ENCODE measurements at regions not wholly inside any gene's neighbourhood (a gene's known extent, or its start where the extent isn't known, plus 50 kb on each side); places are given as distances from the start of the nearest gene placed in this dataset.

DNA sequence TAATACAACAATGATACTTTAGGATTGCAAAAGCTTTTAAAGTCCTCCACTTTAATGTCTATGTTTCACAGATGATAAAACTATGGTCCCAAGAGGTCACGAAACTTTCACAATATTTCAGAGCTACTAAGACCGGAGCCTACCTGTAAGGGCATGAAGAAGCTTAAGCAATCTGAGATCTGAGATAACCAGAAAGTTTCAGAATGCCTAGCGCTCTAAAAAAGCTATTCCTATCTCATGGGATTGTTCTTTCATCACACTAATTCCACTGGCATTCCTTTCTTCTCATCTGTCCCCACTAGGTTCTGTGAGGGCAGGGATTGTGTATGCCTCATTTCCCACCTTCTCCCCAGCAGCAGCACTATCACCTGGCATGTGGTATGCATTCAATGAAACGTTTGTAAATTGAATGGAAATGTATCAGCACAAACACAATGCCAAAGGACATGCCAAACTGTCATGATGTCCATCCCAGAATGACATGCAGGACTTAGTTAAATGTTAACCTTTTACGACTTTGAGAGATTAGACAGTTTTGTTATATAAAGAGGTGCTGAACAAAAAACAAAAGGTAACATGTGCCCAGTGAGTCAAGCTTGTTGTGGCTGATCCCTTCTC lies 104.7 kb upstream of the NR2F2 start:
- no peak for DNase-seq
- Histone ChIP-seq H3K27me3 (replicated peaks; ENCODE audit: insufficient read depth, low read length) (no peaks in the 10 kb centered on the region), H3K27ac (ENCODE audit: low read length) (no peak overlapping the region), H3K9ac (ENCODE audit: low read length) (no peak overlapping the region), H3K9me2 (replicated peaks; ENCODE audit: insufficient read depth, low read length) (no peaks in the 10 kb centered on the region), H3K4me1 (ENCODE audit: low read length) (no peaks in the 10 kb centered on the region), H3F3A (ENCODE audit: insufficient read depth, low read length) (no peaks in the 10 kb centered on the region), H4K20me1 (ENCODE audit: insufficient read depth, low read length) (no peaks in the 10 kb centered on the region), H3K79me2 (ENCODE audit: low read length) (no peaks in the 10 kb centered on the region), H3K36me3 (replicated peaks; ENCODE audit: insufficient read depth, low read length) (no peaks in the 10 kb centered on the region), H3K4me2 (ENCODE audit: low read depth, low read length) (no peak overlapping the region), H3K9me3 (replicated peaks; ENCODE audit: insufficient read depth, low read length) (no peaks in the 10 kb centered on the region), H3K4me3 (ENCODE audit: low read length) (no peak overlapping the region), H2AFZ (ENCODE audit: low read length) (no peak overlapping the region)
- TF ChIP-seq CTCF (IDR thresholded peaks at IDR 0.05; ENCODE audit: low read length) (no peak), EZH2phosphoT487 (IDR thresholded peaks at IDR 0.05; ENCODE audit: low read length) (no peak), EZH2 (optimal IDR thresholded peaks at IDR 0.05; ENCODE audit: low read depth, low read length) (no peak)

- H3K79me2 ChIP-seq (ENCODE audit: low read length), result no peaks in the 10 kb centered on the region
- H3K4me2 ChIP-seq (ENCODE audit: low read depth, low read length), result no peak overlapping the region
- TF ChIP-seq EZH2 (optimal IDR thresholded peaks at IDR 0.05; ENCODE audit: low read depth, low read length) (no peak), CTCF (IDR thresholded peaks at IDR 0.05; ENCODE audit: low read length) (no peak), EZH2phosphoT487 (IDR thresholded peaks at IDR 0.05; ENCODE audit: low read length) (no peak)
- DNase-seq, result no peak
- no peak overlapping the region for H3K27ac ChIP-seq (ENCODE audit: low read length)
- H3K4me1 ChIP-seq (ENCODE audit: low read length), result no peaks in the 10 kb centered on the region
- H3K36me3 ChIP-seq (replicated peaks; ENCODE audit: insufficient read depth, low read length), result no peaks in the 10 kb centered on the region
- H3K9ac ChIP-seq (ENCODE audit: low read length), result no peak overlapping the region
- H3K9me3 ChIP-seq (replicated peaks; ENCODE audit: insufficient read depth, low read length), result no peaks in the 10 kb centered on the region
- H3K4me3 ChIP-seq (ENCODE audit: low read length), result no peak overlapping the region
- no peaks in the 10 kb centered on the region for H3K27me3 ChIP-seq (replicated peaks; ENCODE audit: insufficient read depth, low read length)
- no peaks in the 10 kb centered on the region for H4K20me1 ChIP-seq (ENCODE audit: insufficient read depth, low read length)
- no peak overlapping the region for H2AFZ ChIP-seq (ENCODE audit: low read length)
- H3F3A ChIP-seq (ENCODE audit: insufficient read depth, low read length), result no peaks in the 10 kb centered on the region
- no peaks in the 10 kb centered on the region for H3K9me2 ChIP-seq (replicated peaks; ENCODE audit: insufficient read depth, low read length)
Measured at GRCh38 chr15:96230526-96231181, 99.8 kb upstream of the NR2F2 start.

DNA sequence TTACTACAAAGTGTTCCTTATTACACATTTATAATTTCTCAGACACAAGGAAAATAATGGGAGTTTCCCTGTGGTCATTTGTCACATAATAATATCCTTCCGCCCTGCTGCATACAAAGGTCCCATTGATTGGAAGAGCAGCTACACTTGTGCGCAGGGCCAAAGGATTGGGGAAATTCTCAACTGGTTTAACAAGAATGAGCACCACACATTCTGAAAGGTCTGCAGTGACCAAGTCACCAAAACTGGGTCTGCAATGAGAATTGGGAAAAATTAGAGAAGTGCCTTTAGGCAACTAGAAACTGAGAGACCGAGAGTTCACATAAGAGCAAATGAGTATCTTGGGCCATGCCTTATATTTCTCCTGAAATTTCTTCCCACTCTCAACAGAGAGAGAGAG lies 98.2 kb upstream of the NR2F2 start:
- TF ChIP-seq EZH2 (optimal IDR thresholded peaks at IDR 0.05; ENCODE audit: low read depth, low read length) (no peak), EZH2phosphoT487 (IDR thresholded peaks at IDR 0.05; ENCODE audit: low read length) (no peak), CTCF (IDR thresholded peaks at IDR 0.05; ENCODE audit: low read length) (no peak)
- H3K9me3 ChIP-seq (replicated peaks; ENCODE audit: insufficient read depth, low read length), result no peaks in the 10 kb centered on the region
- no peak overlapping the region for H3K9ac ChIP-seq (ENCODE audit: low read length)
- no peaks in the 10 kb centered on the region for H4K20me1 ChIP-seq (ENCODE audit: insufficient read depth, low read length)
- no peaks in the 10 kb centered on the region for H3K36me3 ChIP-seq (replicated peaks; ENCODE audit: insufficient read depth, low read length)
- H3K4me1 ChIP-seq (ENCODE audit: low read length), result no peaks in the 10 kb centered on the region
- H3K79me2 ChIP-seq (ENCODE audit: low read length), result no peaks in the 10 kb centered on the region
- no peak overlapping the region for H3K4me2 ChIP-seq (ENCODE audit: low read depth, low read length)
- DNase-seq, result no peak
- H3K27me3 ChIP-seq (replicated peaks; ENCODE audit: insufficient read depth, low read length), result no peaks in the 10 kb centered on the region
- no peak overlapping the region for H3K4me3 ChIP-seq (ENCODE audit: low read length)
- H3F3A ChIP-seq (ENCODE audit: insufficient read depth, low read length), result no peaks in the 10 kb centered on the region
- H3K27ac ChIP-seq (ENCODE audit: low read length), result no peak overlapping the region
- H3K9me2 ChIP-seq (replicated peaks; ENCODE audit: insufficient read depth, low read length), result no peaks in the 10 kb centered on the region
- no peak overlapping the region for H2AFZ ChIP-seq (ENCODE audit: low read length)

Data from MM.1S (cell line).